ENCODE measurements at regions not wholly inside any gene's neighbourhood (a gene's known extent, or its start where the extent isn't known, plus 50 kb on each side); places are given as distances from the start of the nearest gene placed in this dataset.

GRCh38 chr16:17917316-17918019, 419.1 kb downstream of the NPIPA8 start:
- TF ChIP-seq CTCF (IDR thresholded peaks at IDR 0.05) (no peak), POLR2AphosphoS5 (IDR thresholded peaks at IDR 0.05) (no peak)

Data from gastroesophageal sphincter (tissue), 3 donors.